Liver (tissue), 3 donors: ENCODE measurements at regions not wholly inside any gene's neighbourhood (a gene's known extent, or its start where the extent isn't known, plus 50 kb on each side); places are given as distances from the start of the nearest gene placed in this dataset.

ENCODE experiments used
- ATF3 ChIP-seq: IDR thresholded peaks from 2 replicates; pipeline ENCODE4 v1.6.1; 2016; ENCODE audit warnings: antibody characterized with exemption
- CTCF ChIP-seq: fragments of 150-350 bp; IDR thresholded peaks from 2 replicates; pipeline ENCODE4 v1.5.1; 2017; ENCODE audit warnings: improper control_type of control experiment, low read depth, low read length; ENCODE audit not compliant: missing input control
- GABPA ChIP-seq, 2 donors: IDR thresholded peaks in 1 of 2; conservative IDR thresholded peaks in 1 of 2; 2 replicates each; pipeline ENCODE4 v1.6.1; 2016; ENCODE audit warnings: antibody characterized with exemption in 2 of 2, mild to moderate bottlenecking in 1 of 2, moderate library complexity in 1 of 2
- HNF4A ChIP-seq, 2 donors: conservative IDR thresholded peaks; 2 replicates each; pipeline ENCODE4 v1.6.1; 2016; ENCODE audit warnings: antibody characterized with exemption in 2 of 2, mild to moderate bottlenecking in 2 of 2
- HNF4G ChIP-seq: IDR thresholded peaks from 2 replicates; pipeline ENCODE4 v1.6.1; 2016; ENCODE audit warnings: antibody characterized with exemption
- JUND ChIP-seq, 2 donors: IDR thresholded peaks; 2 replicates each; pipeline ENCODE4 v1.6.1; 2016; ENCODE audit warnings: antibody characterized with exemption in 2 of 2
- MAX ChIP-seq: IDR thresholded peaks from 2 replicates; pipeline ENCODE4 v1.6.1; 2016; ENCODE audit warnings: antibody characterized with exemption
- RAD21 ChIP-seq, 2 donors: IDR thresholded peaks; 2 replicates each; pipeline ENCODE4 v1.6.1; 2016; ENCODE audit warnings: antibody characterized with exemption in 2 of 2, mild to moderate bottlenecking in 2 of 2
- REST ChIP-seq: IDR thresholded peaks from 2 replicates; pipeline ENCODE4 v1.6.1; 2016; ENCODE audit warnings: antibody characterized with exemption, mild to moderate bottlenecking
- RXRA ChIP-seq, 2 donors: IDR thresholded peaks; 2 replicates each; pipeline ENCODE4 v1.6.1; 2017 to 2018; ENCODE audit warnings: antibody characterized with exemption in 2 of 2, mild to moderate bottlenecking in 1 of 2
- SP1 ChIP-seq: IDR thresholded peaks from 2 replicates; pipeline ENCODE4 v1.6.1; 2018; ENCODE audit warnings: antibody characterized with exemption, mild to moderate bottlenecking
- TAF1 ChIP-seq: conservative IDR thresholded peaks from 2 replicates; pipeline ENCODE4 v1.6.1; 2016; ENCODE audit warnings: antibody characterized with exemption, mild to moderate bottlenecking
- YY1 ChIP-seq: IDR thresholded peaks from 2 replicates; pipeline ENCODE4 v1.6.1; 2016; ENCODE audit warnings: antibody characterized with exemption, mild to moderate bottlenecking
- ZBTB33 ChIP-seq: IDR thresholded peaks from 2 replicates; pipeline ENCODE4 v1.6.1; 2016; ENCODE audit warnings: antibody characterized with exemption
- donor health status: healthy.
- donor health status: healthy.

GRCh38 chr13:109680930-109681329 lies 105.5 kb downstream of the IRS2 start:
- TF ChIP-seq MAX = peak; percentile 32
- TF ChIP-seq CTCF = no peak
- no peak for TF ChIP-seq TAF1
- TF ChIP-seq RAD21 (IDR thresholded peaks at IDR 0.05) = no peak
- no peak for TF ChIP-seq REST
- no peak for TF ChIP-seq GABPA (IDR thresholded peaks at IDR 0.05 in 1 of 2, conservative IDR thresholded peaks at IDR 0.05 in 1 of 2)
- TF ChIP-seq HNF4G = no peak
- no peak for TF ChIP-seq JUND (IDR thresholded peaks at IDR 0.05)
- peak; percentile 30 to 60 for TF ChIP-seq RXRA (IDR thresholded peaks at IDR 0.05)
- TF ChIP-seq ZBTB33 = no peak
- TF ChIP-seq HNF4A (conservative IDR thresholded peaks at IDR 0.05) = no peak
- no peak for TF ChIP-seq ATF3
- TF ChIP-seq SP1 = no peak
- no peak for TF ChIP-seq YY1
